K562 (cell line): ENCODE measurements at regions not wholly inside any gene's neighbourhood (a gene's known extent, or its start where the extent isn't known, plus 50 kb on each side); places are given as distances from the start of the nearest gene placed in this dataset.

Experiments
- ATAC-seq: fragments of 200-7000 bp; cut with Tn5 transposase; 3 replicates; pipeline ENCODE4 v1.9.1; 2020; ENCODE audit warnings: moderate library complexity
- BruUV-seq: library from RNA; stranded (reverse); fragments of 400-500 nt; replicated peaks from 2 replicates; lab custom pipeline; 2021; lab: Mats Ljungman, UMichigan
- CTCF ChIA-PET: fragments of 300-600 bp; formaldehyde crosslinking; extraction: SDS; loops from one replicate; lab custom pipeline; 2021; ENCODE audit warnings: low intra/inter-chr PET ratio; lab: Yijun Ruan, JAX
- POLR2A ChIA-PET: fragments of 300-600, 350-650 bp; sonication (Branson Sonifier 250); formaldehyde crosslinking; extraction: SDS; loops from one replicate; lab custom pipeline; 2021; ENCODE audit warnings: antibody characterized with exemption, inconsistent platforms; lab: Yijun Ruan, JAX
- DNase-seq, 4 experiments: peaks; one replicate each; pipeline versions ENCODE4 v3.0.0 to v3.0.0-alpha.2; 2011 to 2018; ENCODE audit warnings: low spot score in 3 of 4, mixed read lengths in 3 of 4; ENCODE audit errors: extremely low read depth in 1 of 4
- FAIRE-seq: peaks from 2 replicates; lab custom pipeline; 2011; peaks lifted over from hg19 to GRCh38; lab: Jason Lieb, UNC
- H2AFZ ChIP-seq: 2 replicates; pipeline ENCODE4 v1.6.0; 2011; ENCODE audit warnings: low read depth, low read length, control low read depth, inconsistent platforms
- H3K27ac ChIP-seq: fragments of 200-600 bp; 3 replicates; pipeline ENCODE4 v1.8.0; 2011; ENCODE audit warnings: low read depth, mild to moderate bottlenecking, control low read depth, inconsistent platforms, low read length, moderate library complexity, mixed read lengths; ENCODE audit errors: extremely low read depth
- H3K27me3 ChIP-seq, 2 experiments: fragments of 300-600 bp in 1 of 2; 2 replicates in 1 of 2; 3 replicates in 1 of 2; pipeline versions ENCODE4 v1.6.0 to v1.8.0; 2011; ENCODE audit warnings: inconsistent platforms in 2 of 2, low read length in 2 of 2, mild to moderate bottlenecking in 1 of 2, mixed read lengths in 1 of 2, moderate library complexity in 1 of 2; ENCODE audit not compliant: control insufficient read depth in 2 of 2, insufficient read depth in 2 of 2
- H3K36me3 ChIP-seq: fragments of 300-600 bp; 3 replicates; pipeline ENCODE4 v1.8.0; 2011; ENCODE audit warnings: mild to moderate bottlenecking, low read length, inconsistent platforms; ENCODE audit not compliant: control insufficient read depth, insufficient read depth
- H3K4me1 ChIP-seq, 2 experiments: fragments of 200-600 bp in 1 of 2; replicated peaks in 1 of 2; 2 replicates in 1 of 2; 3 replicates in 1 of 2; pipeline versions ENCODE4 v1.5.1 to v1.8.0; 2011; ENCODE audit warnings: inconsistent platforms in 2 of 2, low read length in 2 of 2, mild to moderate bottlenecking in 1 of 2, mixed read lengths in 1 of 2, moderate library complexity in 1 of 2; ENCODE audit not compliant: control insufficient read depth in 2 of 2, insufficient read depth in 2 of 2
- H3K4me2 ChIP-seq: 2 replicates; pipeline ENCODE4 v1.6.1; 2011; ENCODE audit warnings: low read length, control low read depth, inconsistent platforms, mixed read lengths; ENCODE audit not compliant: insufficient read depth
- H3K4me3 ChIP-seq: fragments of 200-600 bp; sonication (generic), shearing (Covaris generic); 2 replicates; pipeline ENCODE4 v1.5.1; 2016; ENCODE audit warnings: control low read depth, inconsistent platforms
- H3K79me2 ChIP-seq: fragments of 200-600 bp; 3 replicates; pipeline ENCODE4 v1.8.0; 2011; ENCODE audit warnings: low read length, inconsistent platforms; ENCODE audit not compliant: control insufficient read depth, insufficient read depth
- H3K9ac ChIP-seq, 2 experiments: 2 replicates each; pipeline versions ENCODE4 v1.6.0 to v1.6.1; 2011; ENCODE audit warnings: low read depth in 2 of 2, low read length in 2 of 2, control low read depth in 1 of 2, inconsistent platforms in 1 of 2, mild to moderate bottlenecking in 1 of 2, mixed read lengths in 1 of 2; ENCODE audit not compliant: insufficient read depth in 1 of 2
- H3K9me1 ChIP-seq: one replicate; pipeline ENCODE4 v1.6.0; 2011; ENCODE audit warnings: inconsistent platforms, mild to moderate bottlenecking, low read length, moderate library complexity; ENCODE audit not compliant: control insufficient read depth, insufficient read depth
- H3K9me3 ChIP-seq: replicated peaks from 2 replicates; pipeline ENCODE4 v1.5.1; 2011; ENCODE audit warnings: low read depth, low read length, inconsistent platforms; ENCODE audit not compliant: control insufficient read depth, insufficient read depth
- H4K20me1 ChIP-seq: replicated peaks from 2 replicates; pipeline ENCODE4 v1.6.1; 2011; ENCODE audit warnings: low read length, inconsistent platforms, mixed read lengths; ENCODE audit not compliant: control insufficient read depth, insufficient read depth
- CBFB ChIP-seq: sonication (generic); formaldehyde crosslinking; IDR thresholded peaks from 2 replicates; pipeline ENCODE4 v1.4.0; 2020; ENCODE audit warnings: mild to moderate bottlenecking, missing genetic modification reagents
- GMEB1 ChIP-seq: fragments of 250-450 bp; sonication (Bioruptor Pico); IDR thresholded peaks from 2 replicates; pipeline ENCODE4 v1.4.0; 2020; ENCODE audit warnings: mild to moderate bottlenecking
- HDAC2 ChIP-seq: fragments of 450-650 bp; IDR thresholded peaks from 2 replicates; pipeline ENCODE4 v1.6.1; 2016; ENCODE audit warnings: mild to moderate bottlenecking
- MTF1 ChIP-seq: fragments of 250-450 bp; sonication (Bioruptor Pico); IDR thresholded peaks from 2 replicates; pipeline ENCODE4 v1.9.0; 2021; ENCODE audit warnings: moderate library complexity, mild to moderate bottlenecking, inconsistent platforms, borderline replicate concordance
- NFE2 ChIP-seq: IDR thresholded peaks from 2 replicates; pipeline ENCODE4 v1.6.1; 2014; ENCODE audit warnings: antibody characterized with exemption, low read depth
- NFE2L1 ChIP-seq: fragments of 450-650 bp; IDR thresholded peaks from 2 replicates; pipeline ENCODE4 v1.6.1; 2016; ENCODE audit warnings: missing genetic modification characterization, low read depth, mild to moderate bottlenecking, missing compliant biosample characterization, moderate library complexity, borderline replicate concordance
- PHF21A ChIP-seq: fragments of 450-650 bp; IDR thresholded peaks from 2 replicates; pipeline ENCODE4 v1.6.1; 2017; ENCODE audit warnings: low read depth, borderline replicate concordance
- PHF8 ChIP-seq: fragments of 200-600 bp; sonication (generic); IDR thresholded peaks from 2 replicates; pipeline ENCODE4 v1.6.1; 2012; ENCODE audit warnings: mixed run types, mild to moderate bottlenecking, inconsistent platforms, low read length, moderate library complexity, borderline replicate concordance
- ZBTB9 ChIP-seq: fragments of 450-650 bp; formaldehyde crosslinking; IDR thresholded peaks from 2 replicates; pipeline ENCODE4 v1.4.0; 2020; ENCODE audit warnings: mild to moderate bottlenecking, moderate library complexity
- ZNF140 ChIP-seq: fragments of 250-450 bp; sonication (Bioruptor Pico); IDR thresholded peaks from 2 replicates; pipeline ENCODE4 v1.8.0; 2021; ENCODE audit warnings: moderate library complexity, mild to moderate bottlenecking, inconsistent platforms
- WGBS: fragments of 100-300 bp; shearing (Covaris generic); methylation state at CpG from one replicate; pipeline ENCODE4 v1.1.6; 2016; ENCODE audit warnings: low coverage, mixed read lengths; ENCODE audit not compliant: insufficient coverage; ENCODE audit errors: missing lambda C conversion rate; 5-methylcytosine and 5-hydroxymethylcytosine counted together
- in situ Hi-C: fragments of 300-500 bp; cut with MboI; formaldehyde crosslinking; loops from 4 replicates; pipeline ENCODE4 v1.15.0; 2018; ENCODE audit warnings: inconsistent platforms, mixed read lengths
- intact Hi-C: fragments of 100-400 bp; cut with micrococcal nuclease; formaldehyde crosslinking; loops from 2 replicates; pipeline ENCODE4 v1.14.2; 2022

DNA sequence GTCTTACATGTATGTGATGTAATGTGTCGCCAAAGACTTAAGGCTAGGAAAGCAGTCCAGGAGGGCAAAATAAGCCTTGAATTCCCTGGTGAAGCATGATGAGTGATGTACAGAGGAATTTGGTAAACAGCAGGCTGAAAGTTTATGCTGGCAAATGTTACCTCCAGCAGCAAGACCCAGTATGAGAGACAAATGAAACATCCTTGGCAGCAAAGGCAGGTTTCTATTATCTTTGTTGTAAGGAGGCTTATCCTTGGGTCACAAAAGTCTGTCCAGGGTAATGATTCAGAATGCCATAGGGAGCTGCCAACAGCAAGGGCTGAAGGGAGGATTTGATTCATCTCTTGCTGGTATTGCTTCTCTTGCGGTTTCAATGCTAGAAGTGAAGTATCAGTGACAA, 75.9 kb upstream of the HTR4 start:
- no TSS peak for BruUV-seq
- H3K36me3 ChIP-seq = no peaks in the 10 kb centered on the region
- no peak overlapping the region for H3K4me2 ChIP-seq
- H3K4me3 ChIP-seq = no peak overlapping the region
- H2AFZ ChIP-seq = peak overlapping the region; percentile 21; the same call in 1 of the 2 replicates
- no peaks in the 10 kb centered on the region for H3K79me2 ChIP-seq
- CTCF ChIA-PET = interaction anchor here (0.7 to 4.9 kb wide), 11 partner anchors 11 to 843 kb away, joined by 3 to 84 read pairs (median 10); no protein-coding TSS in a partner anchor
- ATAC-seq (no peak), FAIRE-seq (no peak), DNase-seq (no peak)
- H3K4me1 ChIP-seq = peaks cover 0 to 21% of the 10 kb centered on the region in 2 experiments; a peak in 3 of 5 replicates
- no peaks in the 10 kb centered on the region for H4K20me1 ChIP-seq
- peaks cover 0 to 4% of the 10 kb centered on the region in 2 experiments; a peak in 1 of 5 replicates for H3K27me3 ChIP-seq
- in situ Hi-C loops (loop anchor here (5.0 to 10.0 kb wide), 3 partner anchors 235 to 553 kb away; no protein-coding TSS in a partner anchor), intact Hi-C loops (loop anchor here (2.0 to 10.0 kb wide), 4 partner anchors 435 to 873 kb away; no protein-coding TSS in a partner anchor)
- no peaks in the 10 kb centered on the region for H3K9me3 ChIP-seq
- WGBS = 6% methylated on average over 2 of the region's 2 CpGs
- no peak overlapping the region; a peak in 1 of 4 replicates for H3K9ac ChIP-seq
- H3K9me1 ChIP-seq = no peaks in the 10 kb centered on the region
- POLR2A ChIA-PET = interaction anchor here (1.1 to 1.6 kb wide), 3 partner anchors 17 to 288 kb away, joined by 4 to 6 read pairs (median 5); no protein-coding TSS in a partner anchor
- TF ChIP-seq ZBTB9 (CRISPR knock-in tag) (no peak), MTF1 (CRISPR knock-in tag) (no peak), NFE2 (no peak), NFE2L1 (tag) (no peak), GMEB1 (CRISPR knock-in tag) (no peak), PHF21A (no peak), HDAC2 (no peak), PHF8 (no peak), ZNF140 (no peak), CBFB (no peak)
- H3K27ac ChIP-seq = no peak overlapping the region
